ENCODE measurements at regions not wholly inside any gene's neighbourhood (a gene's known extent, or its start where the extent isn't known, plus 50 kb on each side); places are given as distances from the start of the nearest gene placed in this dataset.

DNA sequence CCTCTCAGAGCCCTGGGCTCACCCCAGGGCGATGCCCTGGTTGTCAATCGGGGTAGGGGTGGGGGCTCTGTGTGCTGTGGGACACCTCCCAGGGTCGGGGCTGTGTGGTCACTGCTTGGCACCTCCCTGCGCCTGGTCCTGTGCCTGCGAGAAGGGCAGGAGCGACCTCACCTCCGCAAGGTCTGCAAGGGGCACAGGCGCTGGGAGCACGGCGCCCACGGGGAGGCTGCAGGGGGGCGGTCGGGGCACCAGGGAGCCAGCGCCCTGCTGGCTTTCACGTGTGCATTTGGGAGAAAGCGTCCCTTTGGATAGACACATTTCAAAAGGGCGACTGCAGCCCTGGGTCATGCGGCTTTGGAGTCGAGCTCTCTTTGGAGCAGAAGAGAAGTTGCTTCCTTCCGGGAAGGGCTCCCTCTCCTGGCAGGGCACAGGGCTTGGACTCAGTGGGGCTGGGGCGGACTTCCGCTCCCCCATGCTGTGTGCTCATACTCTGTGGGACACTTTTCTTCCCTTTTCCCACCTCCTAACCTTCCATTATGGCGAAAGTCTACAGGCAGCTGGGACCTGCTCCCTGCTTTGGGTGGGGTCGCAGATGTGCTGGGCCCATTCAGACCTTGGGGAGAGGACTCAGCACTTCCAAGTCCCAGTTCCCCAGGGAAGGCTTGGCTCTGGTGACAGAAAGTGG, 52.9 kb upstream of the SLC28A3 start:
- Histone ChIP-seq H3K9ac (ENCODE audit: insufficient read depth, low read length) (no peak overlapping the region), H3K4me2 (ENCODE audit: extremely low read depth, insufficient read depth, low read length) (no peak overlapping the region), H3K9me3 (ENCODE audit: control insufficient read depth, insufficient read depth, low read depth, low read length) (no peaks in the 10 kb centered on the region), H3K27me3 (ENCODE audit: control insufficient read depth, insufficient read depth, low read length) (no peaks in the 10 kb centered on the region), H3K27ac (ENCODE audit: insufficient read depth, low read length) (no peak overlapping the region), H3K4me3 (replicated peaks in 1 of 4; ENCODE audit: control extremely low read depth in 1 of 4, insufficient read depth in 1 of 4, low read depth in 3 of 4, low read length in 4 of 4) (no peak overlapping the region), H2AFZ (ENCODE audit: low read length) (no peak overlapping the region), H3K79me2 (ENCODE audit: control insufficient read depth, insufficient read depth, low read length) (no peaks in the 10 kb centered on the region), H3K4me1 (ENCODE audit: control insufficient read depth, extremely low read depth, insufficient read depth, low read length) (no peaks in the 10 kb centered on the region), H4K20me1 (ENCODE audit: control insufficient read depth, extremely low read depth, insufficient read depth, low read length) (no peaks in the 10 kb centered on the region), H3K36me3 (ENCODE audit: control insufficient read depth, insufficient read depth, low read length) (no peaks in the 10 kb centered on the region)
- TF ChIP-seq, protein P1, sequence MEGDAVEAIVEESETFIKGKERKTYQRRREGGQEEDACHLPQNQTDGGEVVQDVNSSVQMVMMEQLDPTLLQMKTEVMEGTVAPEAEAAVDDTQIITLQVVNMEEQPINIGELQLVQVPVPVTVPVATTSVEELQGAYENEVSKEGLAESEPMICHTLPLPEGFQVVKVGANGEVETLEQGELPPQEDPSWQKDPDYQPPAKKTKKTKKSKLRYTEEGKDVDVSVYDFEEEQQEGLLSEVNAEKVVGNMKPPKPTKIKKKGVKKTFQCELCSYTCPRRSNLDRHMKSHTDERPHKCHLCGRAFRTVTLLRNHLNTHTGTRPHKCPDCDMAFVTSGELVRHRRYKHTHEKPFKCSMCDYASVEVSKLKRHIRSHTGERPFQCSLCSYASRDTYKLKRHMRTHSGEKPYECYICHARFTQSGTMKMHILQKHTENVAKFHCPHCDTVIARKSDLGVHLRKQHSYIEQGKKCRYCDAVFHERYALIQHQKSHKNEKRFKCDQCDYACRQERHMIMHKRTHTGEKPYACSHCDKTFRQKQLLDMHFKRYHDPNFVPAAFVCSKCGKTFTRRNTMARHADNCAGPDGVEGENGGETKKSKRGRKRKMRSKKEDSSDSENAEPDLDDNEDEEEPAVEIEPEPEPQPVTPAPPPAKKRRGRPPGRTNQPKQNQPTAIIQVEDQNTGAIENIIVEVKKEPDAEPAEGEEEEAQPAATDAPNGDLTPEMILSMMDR (conservative IDR thresholded peaks at IDR 0.05 in 1 of 2, IDR thresholded peaks at IDR 0.05 in 1 of 2; ENCODE audit: low read depth in 1 of 2, low read length in 2 of 2) = no peak
- TF ChIP-seq EZH2 (IDR thresholded peaks at IDR 0.05; ENCODE audit: low read length, missing control alignments) = no peak
- no peak for DNase-seq (ENCODE audit: low read depth in 2 of 2)

DNA sequence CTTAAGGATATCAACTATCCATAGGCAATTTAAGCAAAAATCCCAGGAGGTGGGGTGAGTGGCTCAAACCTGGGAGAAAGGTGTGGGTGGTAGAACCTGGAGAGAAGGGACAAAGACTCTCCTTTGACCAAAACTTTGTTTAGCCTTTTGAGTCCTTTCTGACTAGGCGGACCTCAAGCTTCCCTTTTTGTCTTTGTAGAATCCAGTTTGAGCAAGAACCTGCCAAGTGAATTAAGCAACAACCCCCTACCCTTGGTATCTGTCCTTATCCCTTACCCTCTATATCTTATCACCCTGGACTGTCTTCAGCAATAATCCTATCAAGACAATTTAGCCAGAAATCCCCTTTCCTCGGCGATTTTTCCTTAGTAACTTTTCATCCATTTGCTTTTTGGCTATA, 53.5 kb upstream of the SLC28A3 start:
- DNase-seq (ENCODE audit: low read depth in 2 of 2) = no peak
- Histone ChIP-seq H2AFZ (ENCODE audit: low read length) (no peak overlapping the region), H3K4me2 (ENCODE audit: extremely low read depth, insufficient read depth, low read length) (no peak overlapping the region), H3K79me2 (ENCODE audit: control insufficient read depth, insufficient read depth, low read length) (no peaks in the 10 kb centered on the region), H3K4me1 (ENCODE audit: control insufficient read depth, extremely low read depth, insufficient read depth, low read length) (no peaks in the 10 kb centered on the region), H3K9ac (ENCODE audit: insufficient read depth, low read length) (no peak overlapping the region), H3K27me3 (ENCODE audit: control insufficient read depth, insufficient read depth, low read length) (no peaks in the 10 kb centered on the region), H4K20me1 (ENCODE audit: control insufficient read depth, extremely low read depth, insufficient read depth, low read length) (no peaks in the 10 kb centered on the region), H3K4me3 (replicated peaks in 1 of 4; ENCODE audit: control extremely low read depth in 1 of 4, insufficient read depth in 1 of 4, low read depth in 3 of 4, low read length in 4 of 4) (no peak overlapping the region), H3K36me3 (ENCODE audit: control insufficient read depth, insufficient read depth, low read length) (no peaks in the 10 kb centered on the region), H3K9me3 (ENCODE audit: control insufficient read depth, insufficient read depth, low read depth, low read length) (no peaks in the 10 kb centered on the region), H3K27ac (ENCODE audit: insufficient read depth, low read length) (no peak overlapping the region)
- TF ChIP-seq, protein P1 (conservative IDR thresholded peaks at IDR 0.05 in 1 of 2, IDR thresholded peaks at IDR 0.05 in 1 of 2; ENCODE audit: low read depth in 1 of 2, low read length in 2 of 2) = no peak
- TF ChIP-seq EZH2 (IDR thresholded peaks at IDR 0.05; ENCODE audit: low read length, missing control alignments) = no peak

DNA sequence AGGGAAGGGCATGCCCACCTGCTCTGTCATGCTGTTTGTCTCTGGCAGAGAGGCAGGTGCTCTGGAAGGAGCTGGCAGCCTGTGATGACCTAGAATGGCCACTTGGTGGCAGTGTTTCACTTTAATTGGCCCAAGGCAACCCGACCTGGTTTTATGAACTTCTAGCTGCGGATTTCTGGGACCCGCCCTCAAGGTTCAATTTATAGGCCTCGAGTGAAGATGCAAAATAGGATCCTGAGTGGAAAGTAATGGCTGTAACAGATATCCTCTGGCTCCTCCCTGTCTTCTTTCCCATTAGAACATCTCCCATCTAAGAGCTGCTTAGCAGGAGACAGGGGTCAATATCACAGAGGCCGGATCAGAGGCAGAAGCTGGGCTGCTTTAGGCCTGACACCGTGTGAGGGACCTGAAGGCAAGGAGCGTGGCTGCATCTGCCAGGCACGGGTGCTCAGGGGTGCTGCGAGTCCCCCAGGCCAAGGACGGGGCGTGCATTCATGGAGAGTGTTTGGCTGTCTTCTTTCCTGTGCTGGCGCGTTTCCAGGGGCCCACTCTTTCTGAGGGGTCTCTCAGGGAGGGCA, 56.7 kb upstream of the SLC28A3 start:
- H3K79me2 ChIP-seq (ENCODE audit: control insufficient read depth, insufficient read depth, low read length) = no peaks in the 10 kb centered on the region
- no peak overlapping the region for H3K4me3 ChIP-seq (replicated peaks in 1 of 4; ENCODE audit: control extremely low read depth in 1 of 4, insufficient read depth in 1 of 4, low read depth in 3 of 4, low read length in 4 of 4)
- TF ChIP-seq EZH2 (IDR thresholded peaks at IDR 0.05; ENCODE audit: low read length, missing control alignments) = no peak
- TF ChIP-seq, protein P1 (conservative IDR thresholded peaks at IDR 0.05 in 1 of 2, IDR thresholded peaks at IDR 0.05 in 1 of 2; ENCODE audit: low read depth in 1 of 2, low read length in 2 of 2) = peak; percentile 83 to 88
- H3K4me1 ChIP-seq (ENCODE audit: control insufficient read depth, extremely low read depth, insufficient read depth, low read length) = no peaks in the 10 kb centered on the region
- H4K20me1 ChIP-seq (ENCODE audit: control insufficient read depth, extremely low read depth, insufficient read depth, low read length) = no peaks in the 10 kb centered on the region
- no peaks in the 10 kb centered on the region for H3K27me3 ChIP-seq (ENCODE audit: control insufficient read depth, insufficient read depth, low read length)
- no peak overlapping the region for H3K4me2 ChIP-seq (ENCODE audit: extremely low read depth, insufficient read depth, low read length)
- peak; percentile 50 to 72 for DNase-seq (ENCODE audit: low read depth in 2 of 2)
- no peak overlapping the region for H3K27ac ChIP-seq (ENCODE audit: insufficient read depth, low read length)
- no peaks in the 10 kb centered on the region for H3K36me3 ChIP-seq (ENCODE audit: control insufficient read depth, insufficient read depth, low read length)
- no peak overlapping the region for H2AFZ ChIP-seq (ENCODE audit: low read length)
- no peak overlapping the region for H3K9ac ChIP-seq (ENCODE audit: insufficient read depth, low read length)
- no peaks in the 10 kb centered on the region for H3K9me3 ChIP-seq (ENCODE audit: control insufficient read depth, insufficient read depth, low read depth, low read length)

Measured in fibroblast of lung (primary cell).